Activated T-helper 17 cell treated with anti-CD3 and anti-CD28 coated beads, Interleukin-2, amount 50 U/mL, for 72 hours (primary cell): ENCODE measurements at regions not wholly inside any gene's neighbourhood (a gene's known extent, or its start where the extent isn't known, plus 50 kb on each side); places are given as distances from the start of the nearest gene placed in this dataset.

ENCODE experiments used
- ATAC-seq: fragments of 150-1000 bp; cut with Tn5 transposase; replicated peaks from 2 replicates; pipeline ENCODE4 v1.10.0; 2021; ENCODE audit warnings: mild to moderate bottlenecking, moderate library complexity
- H3K27ac Mint-ChIP-seq: one replicate; pipeline ENCODE4 v1.8.0; 2022; ENCODE audit warnings: mixed read lengths
- H3K27me3 Mint-ChIP-seq: one replicate; pipeline ENCODE4 v1.8.0; 2022; ENCODE audit warnings: mixed read lengths
- H3K36me3 Mint-ChIP-seq: one replicate; pipeline ENCODE4 v1.8.0; 2022; ENCODE audit warnings: low read depth, mild to moderate bottlenecking, mixed read lengths
- H3K4me1 Mint-ChIP-seq: one replicate; pipeline ENCODE4 v1.8.0; 2022; ENCODE audit warnings: mixed read lengths
- H3K4me3 Mint-ChIP-seq: one replicate; pipeline ENCODE4 v1.8.0; 2022; ENCODE audit warnings: mild to moderate bottlenecking, mixed read lengths
- H3K9me3 Mint-ChIP-seq: one replicate; pipeline ENCODE4 v1.8.0; 2022; ENCODE audit warnings: mixed read lengths

GRCh38 chr11:70721006-70721405 lies 322.7 kb downstream of the CTTN start:
- H3K4me3 Mint-ChIP-seq = no peak overlapping the region
- H3K36me3 Mint-ChIP-seq = no peaks in the 10 kb centered on the region
- no peaks in the 10 kb centered on the region for H3K9me3 Mint-ChIP-seq
- no peaks in the 10 kb centered on the region for H3K4me1 Mint-ChIP-seq
- ATAC-seq = no peak
- no peak overlapping the region for H3K27ac Mint-ChIP-seq
- peaks cover 7% of the 10 kb centered on the region for H3K27me3 Mint-ChIP-seq

GRCh38 chr11:70725278-70725677 lies 326.9 kb downstream of the CTTN start:
- Mint-ChIP-seq H3K4me1 (no peaks in the 10 kb centered on the region), H3K4me3 (no peak overlapping the region), H3K27ac (no peak overlapping the region), H3K36me3 (no peaks in the 10 kb centered on the region), H3K27me3 (no peaks in the 10 kb centered on the region), H3K9me3 (no peaks in the 10 kb centered on the region)
- no peak for ATAC-seq

- no peak for ATAC-seq
- no peaks in the 10 kb centered on the region for H3K4me1 Mint-ChIP-seq
- H3K9me3 Mint-ChIP-seq = no peaks in the 10 kb centered on the region
- H3K27ac Mint-ChIP-seq = no peak overlapping the region
- H3K27me3 Mint-ChIP-seq = no peaks in the 10 kb centered on the region
- H3K36me3 Mint-ChIP-seq = no peaks in the 10 kb centered on the region
- no peak overlapping the region for H3K4me3 Mint-ChIP-seq
These were observed 327.4 kb downstream of the CTTN start for GRCh38 chr11:70725739-70726138.

- no peaks in the 10 kb centered on the region for H3K27me3 Mint-ChIP-seq
- H3K4me1 Mint-ChIP-seq = no peaks in the 10 kb centered on the region
- H3K36me3 Mint-ChIP-seq = no peaks in the 10 kb centered on the region
- no peak for ATAC-seq
- H3K4me3 Mint-ChIP-seq = no peak overlapping the region
- no peak overlapping the region for H3K27ac Mint-ChIP-seq
- no peaks in the 10 kb centered on the region for H3K9me3 Mint-ChIP-seq
These were observed 328.7 kb downstream of the CTTN start for GRCh38 chr11:70727021-70727420.

GRCh38 chr11:70727899-70728620 lies 329.7 kb downstream of the CTTN start:
- no peaks in the 10 kb centered on the region for H3K36me3 Mint-ChIP-seq
- no peaks in the 10 kb centered on the region for H3K9me3 Mint-ChIP-seq
- peaks cover 3% of the 10 kb centered on the region for H3K27me3 Mint-ChIP-seq
- no peaks in the 10 kb centered on the region for H3K4me1 Mint-ChIP-seq
- no peak overlapping the region for H3K4me3 Mint-ChIP-seq
- no peak for ATAC-seq
- no peak overlapping the region for H3K27ac Mint-ChIP-seq

GRCh38 chr11:70729949-70730348 lies 331.6 kb downstream of the CTTN start:
- no peak for ATAC-seq
- H3K27me3 Mint-ChIP-seq = peaks cover 4% of the 10 kb centered on the region

GRCh38 chr11:70730411-70730810 lies 332.1 kb downstream of the CTTN start:
- H3K9me3 Mint-ChIP-seq = no peaks in the 10 kb centered on the region
- no peaks in the 10 kb centered on the region for H3K36me3 Mint-ChIP-seq
- H3K4me1 Mint-ChIP-seq = no peaks in the 10 kb centered on the region
- no peak for ATAC-seq
- H3K27me3 Mint-ChIP-seq = peaks cover 4% of the 10 kb centered on the region
- H3K27ac Mint-ChIP-seq = no peak overlapping the region
- H3K4me3 Mint-ChIP-seq = no peak overlapping the region

More at GRCh38 chr11:70729949-70730348, 331.6 kb downstream of the CTTN start:
- Mint-ChIP-seq H3K4me1 (no peaks in the 10 kb centered on the region), H3K36me3 (no peaks in the 10 kb centered on the region), H3K4me3 (no peak overlapping the region), H3K27ac (no peak overlapping the region), H3K9me3 (no peaks in the 10 kb centered on the region)

- H3K4me3 Mint-ChIP-seq = no peak overlapping the region
- peaks cover 4% of the 10 kb centered on the region for H3K27me3 Mint-ChIP-seq
- H3K4me1 Mint-ChIP-seq = no peaks in the 10 kb centered on the region
- no peaks in the 10 kb centered on the region for H3K36me3 Mint-ChIP-seq
- H3K9me3 Mint-ChIP-seq = no peaks in the 10 kb centered on the region
- no peak overlapping the region for H3K27ac Mint-ChIP-seq
- ATAC-seq = no peak
These were observed 333.1 kb downstream of the CTTN start for GRCh38 chr11:70731271-70732022.

- H3K36me3 Mint-ChIP-seq = no peaks in the 10 kb centered on the region
- no peak for ATAC-seq
- H3K27me3 Mint-ChIP-seq = peaks cover 4% of the 10 kb centered on the region
These were observed 333.9 kb downstream of the CTTN start for GRCh38 chr11:70732023-70732880.

GRCh38 chr11:70732881-70733196 lies 334.5 kb downstream of the CTTN start:
- no peaks in the 10 kb centered on the region for H3K36me3 Mint-ChIP-seq
- H3K27me3 Mint-ChIP-seq = peaks cover 4% of the 10 kb centered on the region
- H3K4me1 Mint-ChIP-seq = no peaks in the 10 kb centered on the region
- no peak overlapping the region for H3K27ac Mint-ChIP-seq
- no peaks in the 10 kb centered on the region for H3K9me3 Mint-ChIP-seq
- ATAC-seq = no peak
- H3K4me3 Mint-ChIP-seq = no peak overlapping the region

More at GRCh38 chr11:70732023-70732880, 333.9 kb downstream of the CTTN start:
- Mint-ChIP-seq H3K27ac (no peak overlapping the region), H3K9me3 (no peaks in the 10 kb centered on the region), H3K4me3 (no peak overlapping the region), H3K4me1 (no peaks in the 10 kb centered on the region)

- H3K9me3 Mint-ChIP-seq = no peaks in the 10 kb centered on the region
- no peak overlapping the region for H3K27ac Mint-ChIP-seq
- peaks cover 4% of the 10 kb centered on the region for H3K27me3 Mint-ChIP-seq
- no peaks in the 10 kb centered on the region for H3K4me1 Mint-ChIP-seq
- ATAC-seq = no peak
- no peaks in the 10 kb centered on the region for H3K36me3 Mint-ChIP-seq
- H3K4me3 Mint-ChIP-seq = no peak overlapping the region
These were observed 335.3 kb downstream of the CTTN start for GRCh38 chr11:70733327-70734325.

GRCh38 chr11:70734379-70734778 lies 336.1 kb downstream of the CTTN start:
- no peak overlapping the region for H3K4me3 Mint-ChIP-seq
- H3K27me3 Mint-ChIP-seq = peaks cover 4% of the 10 kb centered on the region
- no peak for ATAC-seq
- H3K4me1 Mint-ChIP-seq = no peaks in the 10 kb centered on the region
- no peaks in the 10 kb centered on the region for H3K9me3 Mint-ChIP-seq
- H3K36me3 Mint-ChIP-seq = no peaks in the 10 kb centered on the region
- no peak overlapping the region for H3K27ac Mint-ChIP-seq

GRCh38 chr11:70734911-70735310 lies 336.6 kb downstream of the CTTN start:
- H3K27me3 Mint-ChIP-seq = peaks cover 4% of the 10 kb centered on the region
- no peak for ATAC-seq
- no peaks in the 10 kb centered on the region for H3K9me3 Mint-ChIP-seq
- H3K4me3 Mint-ChIP-seq = no peak overlapping the region
- no peak overlapping the region for H3K27ac Mint-ChIP-seq
- H3K36me3 Mint-ChIP-seq = no peaks in the 10 kb centered on the region
- H3K4me1 Mint-ChIP-seq = no peaks in the 10 kb centered on the region

- Mint-ChIP-seq H3K4me3 (no peak overlapping the region), H3K27ac (no peak overlapping the region), H3K27me3 (peaks cover 6% of the 10 kb centered on the region), H3K36me3 (no peaks in the 10 kb centered on the region), H3K4me1 (no peaks in the 10 kb centered on the region), H3K9me3 (no peaks in the 10 kb centered on the region)
- no peak for ATAC-seq
These were observed 337.6 kb downstream of the CTTN start for GRCh38 chr11:70735976-70736375.
